ENCODE measurements at regions not wholly inside any gene's neighbourhood (a gene's known extent, or its start where the extent isn't known, plus 50 kb on each side); places are given as distances from the start of the nearest gene placed in this dataset.

- no peaks in the 10 kb centered on the region for H3K4me1 Mint-ChIP-seq
- peaks cover 0 to 13% (median 6%) of the 10 kb centered on the region in 3 donors for H3K9me3 Mint-ChIP-seq
- H3K27me3 Mint-ChIP-seq, result no peaks in the 10 kb centered on the region
- H3K4me3 Mint-ChIP-seq, result no peak overlapping the region
- H3K36me3 Mint-ChIP-seq, result no peaks in the 10 kb centered on the region
- H3K27ac Mint-ChIP-seq, result peak overlapping the region in 1 of 3 donors; percentile 64
Observed at GRCh38 chr10:130761788-130762301, 549.7 kb downstream of the TCERG1L start.

GRCh38 chr10:130762491-130762890 lies 549.0 kb downstream of the TCERG1L start:
- no peaks in the 10 kb centered on the region for H3K36me3 Mint-ChIP-seq
- no peaks in the 10 kb centered on the region for H3K27me3 Mint-ChIP-seq
- H3K4me1 Mint-ChIP-seq, result no peaks in the 10 kb centered on the region
- no peak overlapping the region for H3K4me3 Mint-ChIP-seq
- peaks cover 0 to 12% (median 6%) of the 10 kb centered on the region in 3 donors for H3K9me3 Mint-ChIP-seq
- peak overlapping the region in 1 of 3 donors; percentile 64 for H3K27ac Mint-ChIP-seq

- H3K4me3 Mint-ChIP-seq, result no peak overlapping the region
- H3K27me3 Mint-ChIP-seq, result no peaks in the 10 kb centered on the region
- no peaks in the 10 kb centered on the region for H3K36me3 Mint-ChIP-seq
- no peaks in the 10 kb centered on the region for H3K4me1 Mint-ChIP-seq
- H3K27ac Mint-ChIP-seq, result no peak overlapping the region
- peaks cover under 1 to 9% (median 6%) of the 10 kb centered on the region in 3 donors for H3K9me3 Mint-ChIP-seq
Observed at GRCh38 chr10:130763071-130763470, 548.5 kb downstream of the TCERG1L start.

- H3K27me3 Mint-ChIP-seq, result no peaks in the 10 kb centered on the region
- H3K27ac Mint-ChIP-seq, result no peak overlapping the region
- H3K9me3 Mint-ChIP-seq, result peaks cover 4 to 13% (median 7%) of the 10 kb centered on the region in 3 donors
- no peak overlapping the region for H3K4me3 Mint-ChIP-seq
- no peaks in the 10 kb centered on the region for H3K4me1 Mint-ChIP-seq
- H3K36me3 Mint-ChIP-seq, result no peaks in the 10 kb centered on the region
Observed at GRCh38 chr10:130763491-130763890, 548.0 kb downstream of the TCERG1L start.

- Mint-ChIP-seq H3K27ac (no peak overlapping the region), H3K4me3 (no peak overlapping the region), H3K9me3 (peaks cover 7 to 13% (median 8%) of the 10 kb centered on the region in 3 donors), H3K36me3 (no peaks in the 10 kb centered on the region), H3K4me1 (no peaks in the 10 kb centered on the region), H3K27me3 (no peaks in the 10 kb centered on the region)
Observed at GRCh38 chr10:130764651-130765050, 546.9 kb downstream of the TCERG1L start.

GRCh38 chr10:130766071-130766470 lies 545.5 kb downstream of the TCERG1L start:
- H3K9me3 Mint-ChIP-seq, result peaks cover 7 to 14% (median 11%) of the 10 kb centered on the region in 3 donors
- H3K27ac Mint-ChIP-seq, result no peak overlapping the region
- no peak overlapping the region for H3K4me3 Mint-ChIP-seq
- no peaks in the 10 kb centered on the region for H3K4me1 Mint-ChIP-seq
- H3K27me3 Mint-ChIP-seq, result no peaks in the 10 kb centered on the region
- no peaks in the 10 kb centered on the region for H3K36me3 Mint-ChIP-seq

GRCh38 chr10:130767116-130767730 lies 544.3 kb downstream of the TCERG1L start:
- H3K9me3 Mint-ChIP-seq, result peaks cover 7 to 15% (median 11%) of the 10 kb centered on the region in 3 donors
- H3K27ac Mint-ChIP-seq, result no peak overlapping the region
- no peaks in the 10 kb centered on the region for H3K27me3 Mint-ChIP-seq
- H3K36me3 Mint-ChIP-seq, result no peaks in the 10 kb centered on the region
- H3K4me3 Mint-ChIP-seq, result no peak overlapping the region
- no peaks in the 10 kb centered on the region for H3K4me1 Mint-ChIP-seq

GRCh38 chr10:130769146-130770017 lies 542.1 kb downstream of the TCERG1L start:
- Mint-ChIP-seq H3K27ac (no peak overlapping the region), H3K27me3 (no peaks in the 10 kb centered on the region)

GRCh38 chr10:130770018-130770630 lies 541.4 kb downstream of the TCERG1L start:
- Mint-ChIP-seq H3K27ac (no peak overlapping the region), H3K27me3 (no peaks in the 10 kb centered on the region), H3K36me3 (no peaks in the 10 kb centered on the region), H3K9me3 (peaks cover 3 to 14% (median 11%) of the 10 kb centered on the region in 3 donors), H3K4me1 (no peaks in the 10 kb centered on the region), H3K4me3 (no peak overlapping the region)

More at GRCh38 chr10:130769146-130770017, 542.1 kb downstream of the TCERG1L start:
- Mint-ChIP-seq H3K9me3 (peaks cover 7 to 17% (median 11%) of the 10 kb centered on the region in 3 donors), H3K4me1 (no peaks in the 10 kb centered on the region), H3K36me3 (no peaks in the 10 kb centered on the region), H3K4me3 (peak overlapping the region in 1 of 4 donors; percentile 55)

GRCh38 chr10:130771491-130771946 lies 540.0 kb downstream of the TCERG1L start:
- no peaks in the 10 kb centered on the region for H3K4me1 Mint-ChIP-seq
- H3K4me3 Mint-ChIP-seq, result no peak overlapping the region
- H3K9me3 Mint-ChIP-seq, result peaks cover 1 to 14% (median 11%) of the 10 kb centered on the region in 3 donors
- H3K27ac Mint-ChIP-seq, result no peak overlapping the region
- H3K36me3 Mint-ChIP-seq, result no peaks in the 10 kb centered on the region
- no peaks in the 10 kb centered on the region for H3K27me3 Mint-ChIP-seq

- H3K9me3 Mint-ChIP-seq, result peaks cover 1 to 15% (median 11%) of the 10 kb centered on the region in 3 donors
- H3K27ac Mint-ChIP-seq, result no peak overlapping the region
- no peak overlapping the region for H3K4me3 Mint-ChIP-seq
- no peaks in the 10 kb centered on the region for H3K27me3 Mint-ChIP-seq
- no peaks in the 10 kb centered on the region for H3K36me3 Mint-ChIP-seq
- no peaks in the 10 kb centered on the region for H3K4me1 Mint-ChIP-seq
Observed at GRCh38 chr10:130772056-130772455, 539.5 kb downstream of the TCERG1L start.

- no peak overlapping the region for H3K27ac Mint-ChIP-seq
- H3K4me1 Mint-ChIP-seq, result no peaks in the 10 kb centered on the region
- H3K36me3 Mint-ChIP-seq, result no peaks in the 10 kb centered on the region
- H3K4me3 Mint-ChIP-seq, result no peak overlapping the region
- H3K9me3 Mint-ChIP-seq, result peaks cover 1 to 15% (median 11%) of the 10 kb centered on the region in 3 donors
- H3K27me3 Mint-ChIP-seq, result no peaks in the 10 kb centered on the region
Observed at GRCh38 chr10:130772676-130773075, 538.8 kb downstream of the TCERG1L start.

- Mint-ChIP-seq H3K4me3 (no peak overlapping the region), H3K27me3 (no peaks in the 10 kb centered on the region), H3K27ac (no peak overlapping the region), H3K4me1 (no peaks in the 10 kb centered on the region), H3K36me3 (no peaks in the 10 kb centered on the region), H3K9me3 (peaks cover 0 to 10% (median 5%) of the 10 kb centered on the region in 3 donors)
Observed at GRCh38 chr10:130773941-130774340, 537.6 kb downstream of the TCERG1L start.

- no peak overlapping the region for H3K27ac Mint-ChIP-seq
- H3K36me3 Mint-ChIP-seq, result no peaks in the 10 kb centered on the region
- H3K27me3 Mint-ChIP-seq, result no peaks in the 10 kb centered on the region
- no peaks in the 10 kb centered on the region for H3K4me1 Mint-ChIP-seq
- H3K4me3 Mint-ChIP-seq, result no peak overlapping the region
- peaks cover 0 to 6% (median 5%) of the 10 kb centered on the region in 3 donors for H3K9me3 Mint-ChIP-seq
Observed at GRCh38 chr10:130774871-130775270, 536.6 kb downstream of the TCERG1L start.

GRCh38 chr10:130775311-130775710 lies 536.2 kb downstream of the TCERG1L start:
- Mint-ChIP-seq H3K27ac (no peak overlapping the region), H3K4me1 (no peaks in the 10 kb centered on the region), H3K36me3 (no peaks in the 10 kb centered on the region), H3K4me3 (no peak overlapping the region), H3K9me3 (peaks cover 0 to 6% (median 3%) of the 10 kb centered on the region in 3 donors), H3K27me3 (no peaks in the 10 kb centered on the region)
